ENCODE measurements at regions not wholly inside any gene's neighbourhood (a gene's known extent, or its start where the extent isn't known, plus 50 kb on each side); places are given as distances from the start of the nearest gene placed in this dataset.

DNA sequence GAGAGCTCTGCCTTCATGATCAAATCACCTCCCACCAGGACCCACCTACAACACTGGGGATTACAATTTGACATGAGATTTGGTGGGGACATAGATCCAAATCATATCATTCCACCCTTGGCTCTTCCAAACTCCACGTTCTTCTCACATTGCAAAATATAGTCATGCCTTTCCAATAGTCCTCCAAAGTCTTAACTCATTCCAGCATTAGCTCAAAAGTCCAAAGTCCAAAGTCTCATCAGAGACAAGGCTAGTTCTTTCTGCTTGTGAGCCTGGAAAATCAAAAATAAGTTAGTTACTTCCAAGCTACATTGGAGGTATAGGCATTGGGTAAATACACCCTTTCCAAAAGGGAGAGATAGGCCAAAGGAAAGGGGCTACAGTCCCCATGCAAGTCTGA lies 186.9 kb upstream of the PAPPA start:
- no peak for DNase-seq

DNA sequence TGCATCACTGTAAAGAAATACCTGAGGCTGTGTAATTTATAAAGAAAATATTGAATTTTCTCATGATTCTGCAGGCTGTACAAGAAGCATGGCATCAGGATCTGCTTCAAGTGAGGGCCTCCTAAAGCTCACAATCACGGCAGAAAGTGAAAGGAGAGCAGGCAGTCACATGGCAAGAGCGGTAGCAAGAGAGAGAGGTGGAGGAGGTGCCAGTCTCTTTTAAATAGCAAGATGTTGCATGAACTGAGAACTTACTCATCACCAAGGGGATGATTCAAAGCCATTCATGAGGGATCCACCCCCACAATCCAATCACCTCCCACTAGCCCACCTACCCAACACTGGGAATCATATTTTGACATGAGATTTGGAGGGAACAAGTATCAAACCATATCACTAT lies 184.5 kb upstream of the PAPPA start:
- DNase-seq: no peak

GRCh38 chr9:115972362-115972761 lies 181.2 kb upstream of the PAPPA start:
- DNase-seq: no peak

DNA sequence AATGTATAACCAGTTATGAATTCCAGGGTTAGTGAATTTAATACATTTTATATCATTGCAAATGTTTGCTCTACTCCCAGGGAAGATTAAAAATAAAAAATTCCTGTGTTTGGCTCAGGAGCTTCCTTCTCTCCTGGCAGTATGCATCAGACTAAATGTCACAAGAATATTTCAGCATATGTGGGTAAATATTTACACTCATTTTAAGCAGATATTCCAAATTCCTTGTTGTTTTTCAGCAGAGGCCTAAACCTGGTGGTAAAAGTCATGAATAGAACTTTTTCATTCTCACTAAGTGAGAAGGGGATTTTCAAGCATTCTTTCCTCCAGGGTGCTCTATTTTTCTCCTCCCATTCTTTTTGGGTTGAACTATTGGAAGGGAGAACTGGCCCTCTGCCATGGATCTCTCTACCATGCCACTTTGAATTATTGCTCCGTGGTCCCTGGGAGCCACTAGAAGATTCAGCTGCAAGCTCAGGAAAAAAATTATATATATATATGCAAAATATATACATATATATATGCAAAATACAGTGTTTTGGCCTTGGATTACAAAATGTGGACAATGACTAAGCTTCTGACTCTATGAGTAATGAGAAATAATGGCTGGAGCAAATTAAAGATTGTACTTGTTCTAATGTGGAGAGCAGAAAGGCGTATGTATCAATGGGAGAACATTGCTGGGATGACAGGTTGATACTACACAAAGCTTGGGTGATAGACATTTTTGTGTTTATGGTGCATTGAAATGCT lies 180.6 kb upstream of the PAPPA start:
- DNase-seq: no peak

- no peak for DNase-seq
Observed at GRCh38 chr9:115976781-115977180, 176.8 kb upstream of the PAPPA start.

DNA sequence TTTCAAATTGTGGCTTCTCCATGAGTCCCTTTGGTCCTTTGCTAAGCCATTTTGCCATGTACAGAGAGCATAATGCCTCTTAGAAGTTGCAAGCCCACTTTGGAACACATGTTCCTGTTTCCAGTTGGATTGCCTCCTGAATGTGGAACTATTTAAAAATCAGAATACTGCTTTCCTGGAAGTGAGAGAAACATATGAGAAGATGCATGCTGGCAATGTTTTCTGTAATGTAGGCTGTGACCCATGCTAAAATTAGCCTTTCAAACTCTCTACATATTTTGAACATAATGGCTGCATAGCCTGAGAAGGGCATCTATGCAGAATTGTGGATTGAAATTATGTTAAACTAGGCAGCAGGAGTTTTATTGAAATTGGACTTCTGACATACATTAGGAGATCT lies 175.5 kb upstream of the PAPPA start:
- no peak for DNase-seq

DNA sequence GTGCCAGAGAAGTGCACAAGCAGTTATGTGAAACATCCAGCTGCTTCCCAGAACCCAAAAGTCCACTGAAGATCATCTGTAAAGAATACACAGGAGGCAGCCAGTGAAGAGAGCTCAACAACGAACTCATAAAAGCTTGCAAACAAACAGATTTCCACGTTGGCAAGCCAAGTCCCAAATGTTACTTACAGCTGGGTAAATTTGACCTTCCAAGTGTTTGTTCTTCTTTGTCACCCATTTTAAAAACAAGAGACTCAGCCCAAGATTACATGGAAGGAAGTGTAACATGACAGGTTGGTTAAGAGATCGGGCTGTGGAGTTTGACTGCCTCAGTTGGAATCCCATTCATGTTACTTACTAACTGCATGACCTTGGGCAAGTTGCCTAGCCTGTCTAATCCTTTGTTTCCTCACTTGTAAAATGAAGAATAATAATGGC lies 174.9 kb upstream of the PAPPA start:
- DNase-seq: peak; percentile 13

GRCh38 chr9:115980054-115980453 lies 173.5 kb upstream of the PAPPA start:
- DNase-seq: no peak

- DNase-seq: no peak
Observed at GRCh38 chr9:115980502-115980901, 173.1 kb upstream of the PAPPA start.

- no peak for DNase-seq
Observed at GRCh38 chr9:115980976-115981375, 172.6 kb upstream of the PAPPA start.

GRCh38 chr9:115983366-115983765 lies 170.2 kb upstream of the PAPPA start:
- DNase-seq: no peak

GRCh38 chr9:115985657-115986056 lies 167.9 kb upstream of the PAPPA start:
- DNase-seq: no peak

- DNase-seq: no peak
Observed at GRCh38 chr9:115986508-115986907, 167.1 kb upstream of the PAPPA start.

- DNase-seq: no peak
Observed at GRCh38 chr9:115988701-115989100, 164.9 kb upstream of the PAPPA start.

- DNase-seq: no peak
Observed at GRCh38 chr9:115989831-115990230, 163.8 kb upstream of the PAPPA start.

GRCh38 chr9:115992834-115993233 lies 160.8 kb upstream of the PAPPA start:
- no peak for DNase-seq

DNA sequence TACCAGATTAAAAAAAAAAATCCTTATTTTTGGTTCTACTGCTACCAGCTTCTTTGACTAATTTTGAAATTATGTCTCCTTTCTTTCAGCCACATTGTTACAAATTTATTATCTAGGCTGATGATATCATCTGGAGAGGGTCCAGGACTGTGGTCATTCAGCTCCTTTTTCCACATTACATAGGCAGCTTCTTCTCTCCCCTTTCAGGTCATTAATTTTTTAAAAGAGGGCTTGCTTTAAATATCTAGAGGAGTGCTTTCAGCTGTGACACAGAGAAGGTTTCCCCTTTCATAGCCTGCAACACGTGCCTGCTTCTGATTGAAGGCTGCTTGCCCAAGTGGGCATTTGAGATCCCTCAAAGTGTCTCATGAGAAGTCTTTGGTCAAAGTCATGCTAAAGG lies 155.7 kb upstream of the PAPPA start:
- no peak for DNase-seq

DNA sequence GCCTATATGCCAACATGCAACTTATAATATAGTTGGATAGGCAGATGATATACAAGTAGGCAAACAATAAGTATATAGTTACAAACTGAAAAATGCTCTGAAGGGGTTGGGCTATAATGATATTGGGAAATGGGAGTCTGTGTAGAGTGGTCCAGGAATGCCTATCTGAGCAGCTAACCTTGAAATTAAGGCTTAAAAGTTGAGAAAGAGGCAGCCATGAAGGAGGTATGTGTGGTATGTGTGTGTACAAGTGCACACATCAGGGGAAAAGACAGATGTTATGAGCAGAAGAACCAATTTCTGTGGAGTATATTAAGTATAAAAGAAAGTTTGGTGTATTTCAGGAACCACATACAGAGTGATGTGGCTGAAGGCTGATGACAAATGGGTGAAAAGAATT lies 154.9 kb upstream of the PAPPA start:
- no peak for DNase-seq

GRCh38 chr9:115999498-115999897 lies 154.1 kb upstream of the PAPPA start:
- no peak for DNase-seq

DNA sequence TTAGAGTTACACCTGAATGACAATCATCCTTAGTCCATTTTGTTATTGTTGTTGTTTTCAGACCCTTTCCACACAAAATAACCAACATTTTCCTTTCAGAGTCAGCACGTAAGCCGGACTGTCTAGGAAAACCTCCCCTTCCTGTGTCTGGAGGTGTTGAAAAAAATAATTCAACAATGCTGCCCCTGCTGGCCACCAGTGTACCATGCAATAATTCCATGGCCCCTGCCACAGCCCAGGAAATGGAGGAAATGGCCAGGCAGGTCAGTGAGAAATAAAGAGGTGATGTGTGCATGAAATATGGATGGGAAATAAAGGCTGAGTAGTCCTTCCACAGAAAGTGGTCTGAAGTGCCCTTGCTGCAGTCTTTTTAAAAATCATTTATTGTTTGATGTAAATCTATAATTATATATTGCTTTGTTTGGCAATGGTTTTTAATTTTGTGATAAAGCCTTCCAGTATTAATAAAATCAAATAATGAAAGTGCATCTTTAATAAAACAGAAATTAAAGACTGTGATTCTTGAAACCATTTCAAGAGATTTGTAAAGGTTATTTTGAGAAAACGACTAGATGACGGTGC lies 152.8 kb upstream of the PAPPA start:
- DNase-seq: no peak

GRCh38 chr9:116002181-116002580 lies 151.4 kb upstream of the PAPPA start:
- no peak for DNase-seq

GRCh38 chr9:116002624-116003023 lies 151.0 kb upstream of the PAPPA start:
- no peak for DNase-seq

- DNase-seq: no peak
Observed at GRCh38 chr9:116003397-116003796, 150.2 kb upstream of the PAPPA start.

DNA sequence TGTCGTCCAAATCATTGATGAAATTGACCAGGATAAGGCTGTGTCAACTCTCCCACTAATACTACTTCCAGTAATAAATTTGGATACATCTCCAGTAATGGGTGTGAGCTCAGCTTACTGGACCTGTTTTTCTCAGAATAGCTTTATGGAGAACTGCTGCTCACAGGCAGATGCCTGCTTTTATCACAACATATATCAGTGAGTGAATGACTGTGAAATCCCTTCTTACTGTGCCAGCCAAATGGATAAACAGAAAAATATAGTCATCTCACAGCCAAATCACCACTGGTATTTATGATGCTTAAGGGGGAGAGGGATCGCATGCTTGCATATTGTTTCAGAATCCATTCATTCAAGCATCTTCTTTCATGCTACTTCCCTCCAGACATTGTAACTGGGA lies 148.4 kb upstream of the PAPPA start:
- no peak for DNase-seq

- no peak for DNase-seq
Observed at GRCh38 chr9:116007824-116008223, 145.8 kb upstream of the PAPPA start.
